ENCODE measurements at regions not wholly inside any gene's neighbourhood (a gene's known extent, or its start where the extent isn't known, plus 50 kb on each side); places are given as distances from the start of the nearest gene placed in this dataset.

DNA sequence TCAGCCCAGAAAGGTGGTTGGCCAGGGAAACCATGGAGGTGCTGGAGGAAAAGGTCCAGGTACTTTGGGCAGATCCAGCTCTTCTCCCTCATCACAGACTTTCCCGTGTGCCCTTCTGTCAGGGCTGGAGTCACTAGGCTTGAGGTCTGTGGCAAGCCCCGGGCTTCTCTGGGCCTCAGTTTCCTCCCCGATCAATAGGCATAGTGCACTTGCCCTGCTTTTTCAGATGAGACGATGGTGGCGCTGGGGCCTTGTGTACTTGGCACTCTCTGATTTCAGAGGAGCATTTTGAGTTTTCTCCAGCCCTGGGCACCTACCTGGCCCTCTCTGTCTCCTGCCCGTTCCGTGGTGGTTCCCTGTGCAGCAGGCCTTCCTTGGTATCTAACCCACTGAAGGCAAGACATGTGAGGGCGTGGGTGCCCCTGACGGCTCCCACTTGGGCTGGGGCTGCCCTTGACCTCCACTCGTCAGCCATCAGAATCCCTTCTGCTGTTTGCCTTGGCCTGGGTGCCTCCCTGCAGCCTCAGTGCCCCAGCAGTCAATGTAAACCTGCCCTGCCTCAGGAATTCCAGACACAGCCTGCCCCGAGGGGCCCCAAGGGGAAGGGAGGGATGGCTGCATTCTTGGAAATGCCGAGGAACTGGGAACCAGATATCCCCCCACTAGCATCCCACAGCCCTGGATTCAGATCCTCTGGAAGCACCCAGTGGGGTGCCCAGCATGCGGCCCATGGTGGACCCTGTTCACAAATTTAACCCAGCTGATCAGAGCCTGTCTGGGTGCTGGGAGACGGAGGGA lies 66.3 kb upstream of the COL5A1 start:
- ATAC-seq (replicated peaks) = no peak
- no peak overlapping the region for H3K27ac Mint-ChIP-seq
- no peaks in the 10 kb centered on the region for H3K4me1 Mint-ChIP-seq
- no peak overlapping the region for H3K4me3 Mint-ChIP-seq
- peaks cover 4% of the 10 kb centered on the region for H3K9me3 Mint-ChIP-seq
- H3K36me3 Mint-ChIP-seq (ENCODE audit: low read depth) = no peaks in the 10 kb centered on the region
- peaks cover 17% of the 10 kb centered on the region for H3K27me3 Mint-ChIP-seq

DNA sequence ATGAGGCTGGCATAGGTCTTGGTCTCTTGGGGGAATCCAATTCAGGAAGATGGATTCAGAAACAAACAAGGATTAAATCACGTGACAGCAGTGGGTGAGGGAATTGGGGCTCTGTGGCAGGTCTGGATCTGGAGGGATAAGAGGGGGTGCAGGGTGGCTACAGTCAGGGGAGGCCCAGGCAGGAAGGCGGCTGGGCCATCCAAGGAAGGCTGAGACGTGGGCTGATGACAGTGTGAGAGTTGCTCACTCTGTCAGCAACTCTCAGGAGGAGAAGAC lies 65.8 kb upstream of the COL5A1 start:
- Mint-ChIP-seq H3K27ac (no peak overlapping the region), H3K4me1 (no peaks in the 10 kb centered on the region)

DNA sequence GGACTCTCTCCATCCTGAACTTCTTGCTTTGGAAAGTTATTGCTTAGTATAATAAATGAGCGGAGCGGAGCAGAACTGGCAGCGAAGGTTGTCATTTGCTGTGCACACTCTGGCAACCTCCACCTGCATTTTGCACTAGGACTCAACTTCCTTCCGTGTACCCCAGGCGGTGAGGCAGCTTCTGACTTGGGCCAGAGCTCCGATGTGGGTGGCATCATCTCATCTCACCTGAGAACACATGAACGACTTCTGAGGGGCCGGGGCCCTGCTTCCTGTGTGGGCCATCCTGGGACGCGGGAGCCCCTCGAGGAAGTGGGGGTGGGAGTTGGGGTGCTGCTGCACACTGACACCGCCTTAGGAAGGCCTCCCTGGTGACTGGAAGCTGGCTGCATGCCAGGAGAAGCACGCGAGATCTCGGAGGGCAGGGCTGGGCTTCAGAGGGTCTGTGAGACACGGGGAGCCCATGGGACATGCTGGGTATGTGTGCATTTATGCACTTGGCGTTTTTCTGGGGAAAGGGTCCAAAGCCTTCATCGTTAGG lies 56.5 kb upstream of the COL5A1 start:
- Mint-ChIP-seq H3K36me3 (ENCODE audit: low read depth) (no peaks in the 10 kb centered on the region), H3K4me1 (no peaks in the 10 kb centered on the region), H3K27me3 (peaks cover 11% of the 10 kb centered on the region), H3K4me3 (no peak overlapping the region), H3K27ac (no peak overlapping the region), H3K9me3 (no peaks in the 10 kb centered on the region)
- no peak for ATAC-seq (replicated peaks)

More for the DNA sequence above, 65.8 kb upstream of the COL5A1 start:
- Mint-ChIP-seq H3K27me3 (peaks cover 22% of the 10 kb centered on the region), H3K9me3 (peaks cover 4% of the 10 kb centered on the region), H3K4me3 (no peak overlapping the region), H3K36me3 (ENCODE audit: low read depth) (no peaks in the 10 kb centered on the region)
- no peak for ATAC-seq (replicated peaks)

DNA sequence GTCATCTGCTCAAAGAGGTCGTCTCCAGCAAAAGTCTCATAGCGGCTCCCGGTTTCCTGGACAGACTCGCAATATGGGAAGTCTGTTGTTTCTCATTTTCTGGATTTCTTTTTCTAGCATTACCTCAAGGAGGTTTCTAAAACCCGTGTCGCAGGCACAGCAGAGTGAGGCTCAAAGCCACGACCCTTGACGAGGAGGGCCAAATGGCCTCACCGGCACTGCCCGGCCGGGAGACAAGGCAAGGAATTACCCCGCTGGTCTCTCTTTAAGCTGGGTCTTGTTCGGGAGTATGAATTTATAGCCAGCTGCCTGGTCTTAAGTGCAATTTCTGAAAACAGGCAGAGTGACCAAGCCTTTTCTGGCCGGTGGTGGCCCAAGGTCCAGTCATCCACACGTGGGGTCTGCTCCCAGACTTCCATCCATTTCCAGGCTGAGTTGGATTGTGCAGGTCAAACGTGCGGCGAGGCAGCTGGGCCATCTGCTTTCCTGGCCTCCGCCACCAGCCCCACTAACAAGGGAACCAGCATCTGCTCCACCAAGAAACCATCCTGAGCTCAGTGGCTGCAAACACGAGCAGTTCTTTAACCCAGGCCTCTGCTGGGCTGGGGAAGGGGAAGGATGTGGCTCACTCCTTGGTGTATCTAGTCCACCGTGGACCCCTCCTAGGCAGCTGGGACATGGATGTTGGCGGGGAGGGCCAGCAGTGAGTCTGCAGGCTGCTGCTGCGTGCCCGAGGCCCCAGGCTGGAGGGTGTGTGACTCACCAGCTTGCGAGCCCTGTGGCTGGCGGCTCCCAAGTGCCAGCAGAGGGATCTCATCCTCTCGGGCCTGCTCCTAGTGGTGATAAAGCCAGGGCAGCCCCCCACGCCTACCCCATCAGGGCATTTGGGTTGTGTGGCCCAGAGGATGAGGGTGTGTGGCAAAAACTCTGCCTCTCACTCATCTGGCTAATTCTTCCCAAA lies 55.6 kb upstream of the COL5A1 start:
- no peak for ATAC-seq (replicated peaks)
- Mint-ChIP-seq H3K27ac (no peak overlapping the region), H3K27me3 (peaks cover 7% of the 10 kb centered on the region), H3K36me3 (ENCODE audit: low read depth) (no peaks in the 10 kb centered on the region), H3K4me3 (no peak overlapping the region), H3K4me1 (no peaks in the 10 kb centered on the region), H3K9me3 (no peaks in the 10 kb centered on the region)

DNA sequence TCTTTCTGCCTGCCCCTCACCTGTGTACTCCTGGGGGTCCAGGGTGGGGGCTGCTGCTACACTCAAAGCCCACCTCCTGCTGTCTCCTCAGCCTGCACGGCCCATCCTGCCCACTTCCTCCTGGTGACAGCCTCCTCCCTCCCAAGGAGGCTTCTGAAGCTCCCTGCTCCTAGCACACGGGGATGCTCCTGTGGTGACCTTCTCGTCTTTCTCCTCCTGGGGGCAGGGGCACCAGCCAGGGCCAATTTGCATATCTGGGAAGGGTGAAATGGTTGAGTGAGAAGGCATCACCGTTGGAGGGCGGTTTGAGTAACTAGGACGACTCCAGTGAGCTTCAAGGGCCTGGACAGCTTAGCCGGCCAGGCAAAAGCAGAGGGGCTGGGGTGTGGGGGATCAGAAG lies 51.9 kb upstream of the COL5A1 start:
- H3K4me1 Mint-ChIP-seq = no peaks in the 10 kb centered on the region
- H3K36me3 Mint-ChIP-seq (ENCODE audit: low read depth) = no peaks in the 10 kb centered on the region
- H3K27ac Mint-ChIP-seq = no peak overlapping the region
- no peak overlapping the region for H3K4me3 Mint-ChIP-seq
- H3K27me3 Mint-ChIP-seq = peaks cover 8% of the 10 kb centered on the region
- ATAC-seq (replicated peaks) = no peak
- H3K9me3 Mint-ChIP-seq = no peaks in the 10 kb centered on the region

DNA sequence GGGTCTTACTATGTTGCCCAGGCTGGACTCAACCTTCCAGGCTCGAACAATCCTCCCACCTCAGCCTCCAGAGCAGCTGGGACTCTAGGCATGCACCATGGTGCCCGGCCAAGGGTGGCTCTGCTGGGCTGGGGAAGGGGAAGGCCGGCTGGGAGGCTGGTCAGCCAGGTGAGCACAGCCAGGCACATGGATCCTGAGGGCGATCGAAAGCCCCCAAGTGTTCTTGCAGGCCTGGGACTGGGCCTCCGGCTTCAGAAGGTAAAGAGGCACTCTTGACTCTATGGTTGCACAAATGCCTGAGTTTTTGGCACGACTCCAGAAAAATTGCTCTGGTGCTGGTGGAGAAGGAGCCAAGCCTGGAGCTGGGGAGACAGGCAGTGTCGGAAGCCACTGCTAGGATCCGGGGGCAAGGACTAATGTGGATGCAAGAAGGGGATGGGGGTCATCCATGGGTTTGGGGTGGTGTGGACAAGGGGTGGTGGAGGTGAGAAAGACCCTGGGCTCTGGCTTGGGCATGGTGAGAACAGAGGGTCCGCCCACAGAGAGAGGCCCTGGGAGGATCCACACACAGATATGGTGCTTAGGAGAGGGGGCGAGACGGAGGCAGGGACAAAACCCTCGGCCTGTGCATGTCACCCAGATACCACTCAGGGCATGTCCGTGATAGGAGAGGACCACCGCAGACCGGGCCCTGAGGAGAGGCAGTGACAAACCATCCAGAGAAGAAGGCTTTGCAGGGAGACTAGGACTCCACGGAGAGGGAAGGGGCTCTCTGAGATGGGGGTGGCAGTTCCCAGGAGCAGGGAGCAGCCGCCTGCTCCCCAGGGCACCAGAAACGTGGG lies 51.1 kb upstream of the COL5A1 start:
- Mint-ChIP-seq H3K9me3 (no peaks in the 10 kb centered on the region), H3K36me3 (ENCODE audit: low read depth) (no peaks in the 10 kb centered on the region), H3K27ac (no peak overlapping the region), H3K4me1 (no peaks in the 10 kb centered on the region), H3K4me3 (no peak overlapping the region), H3K27me3 (peaks cover 8% of the 10 kb centered on the region)
- ATAC-seq (replicated peaks) = no peak

DNA sequence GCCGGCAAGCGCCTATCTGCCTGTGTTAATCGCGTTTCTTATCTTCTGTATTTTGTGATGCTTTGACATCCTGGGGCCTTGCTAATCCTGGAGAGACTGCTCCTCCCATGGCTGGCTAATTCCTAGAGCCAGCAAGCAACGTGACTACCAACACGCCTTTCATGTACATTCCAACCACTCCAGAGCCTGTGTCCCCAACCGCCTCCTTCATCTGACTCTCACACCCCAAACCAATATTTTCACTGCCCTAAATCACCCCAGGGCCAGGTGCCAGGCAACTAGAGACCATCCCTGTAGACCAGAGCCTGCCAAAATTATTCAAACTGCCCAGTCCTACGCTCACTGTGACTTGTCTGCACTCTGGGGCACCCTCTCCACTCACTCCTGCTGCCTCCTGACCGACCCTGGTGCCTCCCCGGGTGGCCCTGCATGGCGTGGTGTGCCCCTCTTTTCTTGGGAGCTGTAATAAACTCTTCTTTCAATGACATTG lies 50.5 kb upstream of the COL5A1 start:
- Mint-ChIP-seq H3K9me3 (no peaks in the 10 kb centered on the region), H3K4me3 (no peak overlapping the region), H3K36me3 (ENCODE audit: low read depth) (no peaks in the 10 kb centered on the region), H3K4me1 (no peaks in the 10 kb centered on the region), H3K27me3 (peaks cover 8% of the 10 kb centered on the region), H3K27ac (no peak overlapping the region)
- ATAC-seq (replicated peaks) = no peak

DNA sequence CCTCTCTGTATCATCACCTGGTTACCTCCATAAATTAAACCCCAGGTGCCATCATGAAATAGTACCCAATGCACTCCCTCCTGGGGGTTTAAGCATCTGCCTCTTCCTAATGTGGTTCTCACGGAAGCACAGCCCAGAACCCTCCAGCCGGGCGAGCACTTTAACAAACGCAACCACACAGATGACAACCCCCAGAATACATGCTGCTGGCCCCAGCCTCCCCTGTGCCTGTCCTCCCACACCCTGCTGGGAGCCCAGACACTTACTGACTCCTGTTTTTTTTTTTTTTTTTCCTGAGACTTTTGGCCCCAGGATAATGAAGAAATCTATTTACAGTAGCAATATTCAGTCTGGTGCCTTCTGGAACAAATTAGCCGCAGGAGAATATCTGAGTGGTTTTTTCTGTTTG lies 50.0 kb upstream of the COL5A1 start:
- no peak for ATAC-seq (replicated peaks)
- Mint-ChIP-seq H3K4me1 (no peaks in the 10 kb centered on the region), H3K4me3 (no peak overlapping the region), H3K9me3 (no peaks in the 10 kb centered on the region), H3K27ac (no peak overlapping the region), H3K36me3 (ENCODE audit: low read depth) (no peaks in the 10 kb centered on the region), H3K27me3 (peaks cover 8% of the 10 kb centered on the region)

All from activated T-helper 17 cell treated with anti-CD3 and anti-CD28 coated beads, Interleukin-2, amount 50 U/mL, for 72 hours (primary cell).